ENCODE measurements at regions not wholly inside any gene's neighbourhood (a gene's known extent, or its start where the extent isn't known, plus 50 kb on each side); places are given as distances from the start of the nearest gene placed in this dataset.

- Histone ChIP-seq H3K4me3 (ENCODE audit: low read depth, low read length) (no peak overlapping the region), H3K9me3 (no peaks in the 10 kb centered on the region), H3K27me3 (replicated peaks; ENCODE audit: control insufficient read depth, insufficient read depth, low read length) (no peaks in the 10 kb centered on the region), H3K36me3 (ENCODE audit: control insufficient read depth, insufficient read depth, low read length) (no peaks in the 10 kb centered on the region), H3K4me1 (no peaks in the 10 kb centered on the region)
- no peaks in the 10 kb centered on the region for H3K4me1 Mint-ChIP-seq (ENCODE audit: low read depth, unreplicated experiment)
- CTCF ChIA-PET: no interaction called here
- BruUV-seq (replicated peaks): no TSS peak
- H3K36me3 Mint-ChIP-seq (ENCODE audit: insufficient read depth, unreplicated experiment): no peaks in the 10 kb centered on the region
- POLR2A ChIA-PET: interaction anchor here (0.6 kb wide), 1 partner anchor 138 kb away, joined by 4 read pairs; no protein-coding TSS in a partner anchor
- TF ChIP-seq, protein P1, sequence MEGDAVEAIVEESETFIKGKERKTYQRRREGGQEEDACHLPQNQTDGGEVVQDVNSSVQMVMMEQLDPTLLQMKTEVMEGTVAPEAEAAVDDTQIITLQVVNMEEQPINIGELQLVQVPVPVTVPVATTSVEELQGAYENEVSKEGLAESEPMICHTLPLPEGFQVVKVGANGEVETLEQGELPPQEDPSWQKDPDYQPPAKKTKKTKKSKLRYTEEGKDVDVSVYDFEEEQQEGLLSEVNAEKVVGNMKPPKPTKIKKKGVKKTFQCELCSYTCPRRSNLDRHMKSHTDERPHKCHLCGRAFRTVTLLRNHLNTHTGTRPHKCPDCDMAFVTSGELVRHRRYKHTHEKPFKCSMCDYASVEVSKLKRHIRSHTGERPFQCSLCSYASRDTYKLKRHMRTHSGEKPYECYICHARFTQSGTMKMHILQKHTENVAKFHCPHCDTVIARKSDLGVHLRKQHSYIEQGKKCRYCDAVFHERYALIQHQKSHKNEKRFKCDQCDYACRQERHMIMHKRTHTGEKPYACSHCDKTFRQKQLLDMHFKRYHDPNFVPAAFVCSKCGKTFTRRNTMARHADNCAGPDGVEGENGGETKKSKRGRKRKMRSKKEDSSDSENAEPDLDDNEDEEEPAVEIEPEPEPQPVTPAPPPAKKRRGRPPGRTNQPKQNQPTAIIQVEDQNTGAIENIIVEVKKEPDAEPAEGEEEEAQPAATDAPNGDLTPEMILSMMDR (IDR thresholded peaks at IDR 0.05; ENCODE audit: insufficient read depth in 1 of 2, low read depth in 1 of 2, low read length in 1 of 2, severe bottlenecking in 1 of 2, unreplicated experiment in 1 of 2): no peak
- peaks cover 10% of the 10 kb centered on the region for H3K27me3 Mint-ChIP-seq (ENCODE audit: insufficient read depth, unreplicated experiment)
- no peak overlapping the region for H3K4me3 Mint-ChIP-seq (ENCODE audit: unreplicated experiment)
- H3K27ac Mint-ChIP-seq (ENCODE audit: unreplicated experiment): no peak overlapping the region
- intact Hi-C loops (cut with micrococcal nuclease; ENCODE audit: unreplicated experiment): no loop called here
- no peak for DNase-seq
- no peaks in the 10 kb centered on the region for H3K9me3 Mint-ChIP-seq (ENCODE audit: unreplicated experiment)
These were observed 146.4 kb downstream of the RBFOX3 start for GRCh38 chr17:79464318-79465010.

DNA sequence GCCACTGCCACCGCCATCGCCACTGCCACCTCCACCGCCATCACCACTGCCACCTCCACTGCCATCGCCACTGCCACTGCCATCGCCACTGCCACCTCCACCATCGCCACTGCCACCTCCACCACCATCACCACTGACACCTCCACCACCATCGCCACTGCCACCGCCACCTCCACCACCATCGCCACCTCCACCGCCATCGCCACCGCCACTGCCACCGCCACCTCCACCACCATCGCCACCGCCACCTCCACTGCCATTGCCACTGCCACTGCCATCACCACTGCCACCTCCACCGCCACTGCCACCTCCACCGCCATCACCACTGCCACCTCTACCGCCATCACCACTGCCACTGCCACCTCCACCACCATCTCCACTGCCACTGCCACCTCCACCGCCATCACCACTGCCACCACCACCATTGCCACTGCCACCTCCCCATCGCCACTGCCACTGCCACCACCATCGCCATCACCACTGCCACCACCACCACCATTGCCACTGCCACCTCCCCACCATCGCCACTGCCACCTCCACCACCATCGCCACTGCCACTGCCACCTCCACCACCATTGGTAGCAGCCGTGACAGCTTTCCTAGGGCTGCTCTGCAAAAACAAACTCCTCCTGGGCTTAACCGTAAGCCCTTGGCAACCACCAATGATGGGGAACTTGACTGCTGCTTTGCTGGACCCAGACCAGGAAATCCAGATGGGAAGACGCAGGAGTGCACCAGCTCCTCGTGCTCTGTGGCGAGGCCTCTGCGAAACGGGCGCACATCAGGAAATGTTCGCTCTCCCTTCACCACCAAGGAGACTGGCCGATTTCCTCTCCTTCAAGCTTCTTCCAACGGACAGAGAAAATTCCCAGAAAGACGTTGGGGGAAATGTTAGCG lies 147.2 kb downstream of the RBFOX3 start:
- Mint-ChIP-seq H3K4me3 (ENCODE audit: unreplicated experiment) (no peak overlapping the region), H3K36me3 (ENCODE audit: insufficient read depth, unreplicated experiment) (no peaks in the 10 kb centered on the region), H3K9me3 (ENCODE audit: unreplicated experiment) (no peaks in the 10 kb centered on the region), H3K27ac (ENCODE audit: unreplicated experiment) (no peak overlapping the region), H3K4me1 (ENCODE audit: low read depth, unreplicated experiment) (no peaks in the 10 kb centered on the region), H3K27me3 (ENCODE audit: insufficient read depth, unreplicated experiment) (peaks cover 12% of the 10 kb centered on the region)
- CTCF ChIA-PET: no interaction called here
- intact Hi-C loops (cut with micrococcal nuclease; ENCODE audit: unreplicated experiment): no loop called here
- H3K36me3 ChIP-seq (ENCODE audit: control insufficient read depth, insufficient read depth, low read length): no peaks in the 10 kb centered on the region
- H3K4me1 ChIP-seq: no peaks in the 10 kb centered on the region
- BruUV-seq (replicated peaks): no TSS peak
- POLR2A ChIA-PET: no interaction called here
- TF ChIP-seq, protein P1 (IDR thresholded peaks at IDR 0.05; ENCODE audit: insufficient read depth in 1 of 2, low read depth in 1 of 2, low read length in 1 of 2, severe bottlenecking in 1 of 2, unreplicated experiment in 1 of 2): no peak
- no peak for DNase-seq
- H3K9me3 ChIP-seq: no peaks in the 10 kb centered on the region
- no peak overlapping the region for H3K4me3 ChIP-seq (ENCODE audit: low read depth, low read length)
- H3K27me3 ChIP-seq (replicated peaks; ENCODE audit: control insufficient read depth, insufficient read depth, low read length): no peaks in the 10 kb centered on the region

- POLR2A ChIA-PET: no interaction called here
These were observed 149.8 kb downstream of the RBFOX3 start for GRCh38 chr17:79461041-79461440.

More at GRCh38 chr17:79461041-79461440, 149.8 kb downstream of the RBFOX3 start:
- Mint-ChIP-seq H3K27me3 (ENCODE audit: insufficient read depth, unreplicated experiment) (peaks cover 17% of the 10 kb centered on the region), H3K4me1 (ENCODE audit: low read depth, unreplicated experiment) (no peaks in the 10 kb centered on the region), H3K4me3 (ENCODE audit: unreplicated experiment) (no peak overlapping the region), H3K36me3 (ENCODE audit: insufficient read depth, unreplicated experiment) (no peaks in the 10 kb centered on the region), H3K27ac (ENCODE audit: unreplicated experiment) (no peak overlapping the region), H3K9me3 (ENCODE audit: unreplicated experiment) (no peaks in the 10 kb centered on the region)
- CTCF ChIA-PET: no interaction called here
- Histone ChIP-seq H3K4me1 (no peaks in the 10 kb centered on the region), H3K27me3 (replicated peaks; ENCODE audit: control insufficient read depth, insufficient read depth, low read length) (no peaks in the 10 kb centered on the region), H3K4me3 (ENCODE audit: low read depth, low read length) (no peak overlapping the region), H3K36me3 (ENCODE audit: control insufficient read depth, insufficient read depth, low read length) (no peaks in the 10 kb centered on the region), H3K9me3 (no peaks in the 10 kb centered on the region)
- TF ChIP-seq, protein P1 (IDR thresholded peaks at IDR 0.05; ENCODE audit: insufficient read depth in 1 of 2, low read depth in 1 of 2, low read length in 1 of 2, severe bottlenecking in 1 of 2, unreplicated experiment in 1 of 2): no peak
- no peak for DNase-seq
- intact Hi-C loops (cut with micrococcal nuclease; ENCODE audit: unreplicated experiment): no loop called here
- no TSS peak for BruUV-seq (replicated peaks)

Data from Caco-2 (cell line).